Right lobe of liver (tissue), 6 donors: ENCODE measurements at regions not wholly inside any gene's neighbourhood (a gene's known extent, or its start where the extent isn't known, plus 50 kb on each side); places are given as distances from the start of the nearest gene placed in this dataset.

Experiments used
- ATAC-seq, 4 donors: fragments of 200-7000 bp; cut with Tn5 transposase; one replicate each; pipeline ENCODE4 v1.9.1; 2020; ENCODE audit warnings: mild to moderate bottlenecking in 4 of 4, moderate library complexity in 4 of 4
- DNase-seq, 3 donors: peaks; one replicate each; pipeline ENCODE4 v3.0.0-alpha.2; 2020
- H3K27ac ChIP-seq, 3 donors: fragments of 200-600 bp; one replicate each; pipeline ENCODE4 v1.8.0; 2022
- H3K27me3 ChIP-seq, 2 donors: fragments of 200-600 bp; one replicate each; pipeline ENCODE4 v1.8.0; 2022
- H3K36me3 ChIP-seq, 4 donors: fragments of 200-600 bp; sonication (generic) in 1 of 4; one replicate each; pipeline versions ENCODE4 v1.5.1 to v1.8.0; 2017 to 2022; ENCODE audit warnings: control low read depth in 1 of 4
- H3K4me1 ChIP-seq, 4 donors: fragments of 200-600 bp; sonication (generic) in 1 of 4; one replicate each; pipeline versions ENCODE4 v1.5.1 to v1.8.0; 2017 to 2022; ENCODE audit warnings: control low read depth in 1 of 4
- H3K4me3 ChIP-seq, 3 donors: fragments of 200-600 bp; one replicate each; pipeline ENCODE4 v1.8.0; 2022
- H3K9me3 ChIP-seq, 4 donors: fragments of 200-600 bp; sonication (generic) in 1 of 4; one replicate each; pipeline versions ENCODE4 v1.5.1 to v1.8.0; 2017 to 2022; ENCODE audit warnings: control low read depth in 1 of 4
- CTCF ChIP-seq, 4 donors: fragments of 200-600 bp in 3 of 4; fragments of 450-650 bp in 1 of 4; IDR thresholded peaks; one replicate each; pipeline versions ENCODE4 v1.5.1 to v1.8.0; 2016 to 2022; ENCODE audit warnings: antibody characterized with exemption in 4 of 4, mild to moderate bottlenecking in 2 of 4
- POLR2A ChIP-seq: fragments of 450-650 bp; IDR thresholded peaks from one replicate; pipeline ENCODE4 v1.6.1; 2017; ENCODE audit warnings: antibody characterized with exemption, mild to moderate bottlenecking
- WGBS: methylation state at CpG from one replicate; pipeline ENCODE4 v1.1.6; 2018; ENCODE audit warnings: low coverage, low lambda C conversion rate; ENCODE audit not compliant: insufficient coverage; ENCODE audit errors: missing lambda C conversion rate; 5-methylcytosine and 5-hydroxymethylcytosine counted together
- intact Hi-C, 2 donors: fragments of 100-400 bp; cut with DNase I; formaldehyde crosslinking; loops; one replicate each; pipeline versions ENCODE4 v1.11.2 to v1.14.1; 2022
- donor health status: DM: no; HTN: yes; CAD: no.
- donor health status: DM: no; HTN: no; CAD: no.
- donor health status: DM: no; HTN: no; CAD: no.
- donor health status: DM: no; HTN: yes; CAD: no.
- donor health status: DM: no; HTN: yes; CAD: no.

GRCh38 chr3:16824081-16824696 is 60.6 kb upstream of the PLCL2 start:
- H3K36me3 ChIP-seq: no peaks in the 10 kb centered on the region
- intact Hi-C loops: no loop called here
- WGBS: 58% methylated on average over 3 of the region's 5 CpGs
- no peak overlapping the region for H3K4me3 ChIP-seq
- H3K27ac ChIP-seq: no peak overlapping the region
- no peaks in the 10 kb centered on the region for H3K4me1 ChIP-seq
- no peaks in the 10 kb centered on the region for H3K9me3 ChIP-seq
- TF ChIP-seq CTCF (IDR thresholded peaks at IDR 0.05) (no peak), POLR2A (no peak)
- no peaks in the 10 kb centered on the region for H3K27me3 ChIP-seq
- DNase-seq (no peak), ATAC-seq (no peak)

- Histone ChIP-seq H3K36me3 (no peaks in the 10 kb centered on the region), H3K27me3 (no peaks in the 10 kb centered on the region), H3K4me1 (no peaks in the 10 kb centered on the region), H3K27ac (no peak overlapping the region), H3K4me3 (no peak overlapping the region), H3K9me3 (no peaks in the 10 kb centered on the region)
- DNase-seq (no peak), ATAC-seq (no peak)
- TF ChIP-seq CTCF (IDR thresholded peaks at IDR 0.05) (no peak), POLR2A (no peak)
- intact Hi-C loops: no loop called here
- 64% methylated on average over 5 of the region's 5 CpGs for WGBS
Observed at GRCh38 chr3:16825617-16826204, 59.0 kb upstream of the PLCL2 start.

GRCh38 chr3:16828815-16829214 is 55.9 kb upstream of the PLCL2 start:
- Histone ChIP-seq H3K4me1 (no peaks in the 10 kb centered on the region), H3K4me3 (no peak overlapping the region), H3K27ac (no peak overlapping the region), H3K9me3 (no peaks in the 10 kb centered on the region), H3K36me3 (no peaks in the 10 kb centered on the region), H3K27me3 (no peaks in the 10 kb centered on the region)
- no peak for TF ChIP-seq POLR2A
- TF ChIP-seq CTCF (IDR thresholded peaks at IDR 0.05): peak; percentile 38 to 49 (median 42)
- WGBS: 37% methylated on average over 3 of the region's 3 CpGs
- DNase-seq: peak in 1 of 3 donors; percentile 28
- ATAC-seq: peak; percentile 51 to 74 (median 71)
- intact Hi-C loops: no loop called here

GRCh38 chr3:16831846-16832245 is 52.9 kb upstream of the PLCL2 start:
- Histone ChIP-seq H3K4me3 (no peak overlapping the region), H3K27ac (no peak overlapping the region), H3K36me3 (no peaks in the 10 kb centered on the region), H3K9me3 (no peaks in the 10 kb centered on the region), H3K4me1 (peaks cover 0 to 13% (median 0%) of the 10 kb centered on the region in 4 donors), H3K27me3 (no peaks in the 10 kb centered on the region)
- no peak for DNase-seq
- intact Hi-C loops: no loop called here
- ATAC-seq: no peak
- 94% methylated on average over 4 of the region's 4 CpGs for WGBS
- no peak for TF ChIP-seq CTCF (IDR thresholded peaks at IDR 0.05)
- TF ChIP-seq POLR2A: no peak
